GM18868 (cell line): ENCODE measurements at regions not wholly inside any gene's neighbourhood (a gene's known extent, or its start where the extent isn't known, plus 50 kb on each side); places are given as distances from the start of the nearest gene placed in this dataset.

Source experiments
- ATAC-seq: cut with Tn5 transposase; IDR thresholded peaks from one replicate; pipeline ENCODE4 v1.9.1; 2021; ENCODE audit warnings: mild to moderate bottlenecking, moderate library complexity; ENCODE audit not compliant: unreplicated experiment

DNA sequence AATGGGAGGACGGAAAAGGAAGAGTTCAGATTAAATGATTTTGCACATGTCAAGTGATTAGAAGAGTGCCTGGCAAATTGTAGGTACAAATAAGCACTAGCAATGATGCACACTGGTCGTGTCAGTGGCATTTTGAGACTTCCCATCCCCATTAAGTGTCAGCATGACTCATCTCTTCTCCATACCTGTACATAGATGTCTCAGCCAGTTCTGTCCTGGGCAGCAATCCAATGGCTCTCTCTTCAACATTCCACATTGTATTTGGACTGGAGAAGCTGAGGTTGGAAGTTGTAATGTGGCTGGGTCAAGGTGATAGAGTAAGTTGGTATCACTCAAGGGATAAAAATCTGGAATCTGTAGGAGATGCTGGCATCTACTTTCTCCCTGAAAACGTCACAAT, 742.7 kb downstream of the VRK1 start:
- no peak for ATAC-seq

- no peak for ATAC-seq
These were observed 746.0 kb downstream of the VRK1 start for GRCh38 chr14:97543221-97543620.

- ATAC-seq = no peak
These were observed 746.6 kb downstream of the VRK1 start for GRCh38 chr14:97543816-97544215.

DNA sequence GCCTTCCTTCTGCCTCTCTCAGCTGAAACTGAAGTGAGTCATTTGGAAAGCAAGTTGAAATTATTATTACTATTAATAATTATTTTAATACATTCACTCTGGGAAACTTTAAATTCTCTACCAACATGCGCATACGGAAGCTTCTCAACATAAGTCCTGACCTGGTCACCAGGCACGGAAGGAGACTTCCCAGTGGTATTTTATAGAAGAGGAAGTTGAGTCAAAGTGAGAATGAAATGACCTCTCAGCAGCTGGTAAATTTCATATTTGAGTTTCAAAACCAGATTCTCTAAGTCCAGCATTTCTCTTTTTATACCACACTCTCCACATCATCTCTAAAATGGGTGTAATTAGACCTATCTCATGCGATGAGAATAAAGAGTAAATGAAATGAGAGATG, 747.4 kb downstream of the VRK1 start:
- ATAC-seq = no peak

DNA sequence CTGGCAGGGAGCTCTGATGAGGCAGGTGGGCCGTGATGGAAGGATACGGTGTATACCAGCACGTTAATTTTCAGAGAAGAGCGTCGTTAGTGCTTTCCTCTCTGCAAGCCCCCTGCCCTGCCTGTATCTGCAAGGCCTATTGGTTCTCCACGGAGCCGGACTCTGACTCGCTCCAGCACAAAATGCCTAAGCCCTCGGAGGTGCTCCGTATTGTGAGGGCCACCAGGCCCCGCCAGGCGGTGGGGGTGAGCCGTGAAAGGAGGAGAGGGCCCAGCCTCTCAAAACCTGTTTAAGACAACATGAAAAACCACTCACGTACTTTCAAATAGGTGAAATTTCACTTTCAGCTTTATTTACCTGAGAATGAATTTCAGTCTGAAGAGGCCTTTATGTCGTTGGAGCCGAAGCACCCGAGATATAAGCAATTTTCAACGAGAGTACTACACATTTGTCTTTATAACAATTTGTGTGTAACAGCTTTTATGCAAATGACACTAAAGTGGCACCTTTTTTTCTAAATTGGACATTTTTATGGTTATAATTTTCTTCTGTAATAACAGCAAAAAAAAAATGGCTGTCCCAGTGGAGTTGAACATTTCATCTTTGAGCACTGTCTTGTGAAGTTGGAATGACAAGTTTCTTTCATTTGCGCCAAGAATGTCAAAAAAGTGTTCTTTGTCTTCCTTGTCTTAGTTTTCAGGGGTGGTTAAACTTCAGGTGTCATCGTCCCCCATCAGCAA, 749.5 kb downstream of the VRK1 start:
- no peak for ATAC-seq

- ATAC-seq = no peak
These were observed 753.3 kb downstream of the VRK1 start for GRCh38 chr14:97550463-97550862.

- no peak for ATAC-seq
These were observed 757.4 kb downstream of the VRK1 start for GRCh38 chr14:97554597-97554996.

DNA sequence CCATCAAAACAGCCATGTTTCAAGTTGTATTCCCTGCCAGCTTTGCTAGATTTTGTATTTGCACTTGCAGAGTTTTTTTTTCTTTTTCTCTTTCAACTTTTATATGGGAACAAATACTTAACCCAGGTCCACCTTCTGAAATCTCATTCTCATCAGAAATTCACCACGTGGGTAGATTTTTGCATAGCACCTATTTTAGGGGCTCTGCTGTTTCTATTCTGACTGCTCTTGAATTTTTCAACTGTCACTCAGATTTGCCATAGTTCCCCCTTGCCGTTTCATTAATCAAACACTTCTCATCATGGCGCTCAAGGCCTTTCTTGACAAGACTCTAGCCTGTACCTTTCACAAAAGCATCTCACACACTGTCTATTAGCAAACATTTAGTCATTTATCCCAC, 767.2 kb downstream of the VRK1 start:
- no peak for ATAC-seq

- ATAC-seq = no peak
These were observed 774.0 kb downstream of the VRK1 start for GRCh38 chr14:97571201-97571600.

- no peak for ATAC-seq
These were observed 774.8 kb downstream of the VRK1 start for GRCh38 chr14:97571866-97572555.

GRCh38 chr14:97572583-97573458, 775.6 kb downstream of the VRK1 start:
- ATAC-seq = no peak

- ATAC-seq = no peak
These were observed 778.5 kb downstream of the VRK1 start for GRCh38 chr14:97575677-97576076.

DNA sequence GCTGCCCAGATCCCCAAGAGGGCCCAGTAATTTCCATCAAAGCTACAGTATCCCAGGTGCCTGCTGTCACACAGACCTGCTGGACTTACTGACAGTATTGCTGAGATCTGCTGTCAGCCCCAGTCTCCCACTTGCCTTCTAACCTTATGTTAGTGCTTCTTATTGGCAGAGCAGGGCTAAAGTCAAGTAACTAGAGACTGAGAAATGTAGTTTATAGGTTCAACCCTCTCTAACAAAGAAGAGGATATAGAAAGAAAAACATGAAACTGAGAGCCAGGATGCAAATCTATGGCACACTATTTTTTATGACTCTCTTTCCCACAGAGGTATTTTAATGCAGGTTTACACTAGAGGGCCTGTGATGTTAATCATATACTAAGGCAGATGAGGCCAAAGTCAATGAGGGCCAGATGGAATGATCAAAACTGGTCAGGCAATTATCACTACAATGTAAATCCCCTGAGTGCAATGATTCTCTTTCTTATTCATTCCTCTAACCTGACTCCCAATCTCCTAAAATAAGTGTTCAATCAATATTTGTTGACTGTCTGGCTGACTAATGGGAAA, 781.9 kb downstream of the VRK1 start:
- ATAC-seq = no peak

- ATAC-seq = no peak
These were observed 783.8 kb downstream of the VRK1 start for GRCh38 chr14:97581016-97581415.

GRCh38 chr14:97582022-97582421, 784.8 kb downstream of the VRK1 start:
- no peak for ATAC-seq

DNA sequence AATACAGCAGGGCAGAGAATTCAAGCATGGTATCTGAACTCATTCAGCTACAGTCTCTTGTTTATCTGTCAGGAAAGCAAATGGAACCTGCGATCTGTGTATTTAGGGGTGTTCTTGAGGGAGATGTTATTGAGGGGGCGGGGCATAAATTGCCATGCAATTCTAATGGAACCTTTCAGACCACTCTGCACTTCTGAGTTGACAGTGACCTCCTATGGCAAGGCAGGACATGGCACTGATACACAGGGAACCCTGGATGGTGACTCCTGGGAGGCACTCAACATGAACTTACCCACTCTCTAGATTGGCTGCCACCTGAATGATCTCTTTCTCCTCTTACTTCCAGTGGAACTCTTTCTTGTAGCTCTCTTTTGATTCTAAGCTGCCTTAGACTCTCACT, 787.3 kb downstream of the VRK1 start:
- no peak for ATAC-seq

GRCh38 chr14:97592341-97592980, 795.3 kb downstream of the VRK1 start:
- ATAC-seq = no peak

DNA sequence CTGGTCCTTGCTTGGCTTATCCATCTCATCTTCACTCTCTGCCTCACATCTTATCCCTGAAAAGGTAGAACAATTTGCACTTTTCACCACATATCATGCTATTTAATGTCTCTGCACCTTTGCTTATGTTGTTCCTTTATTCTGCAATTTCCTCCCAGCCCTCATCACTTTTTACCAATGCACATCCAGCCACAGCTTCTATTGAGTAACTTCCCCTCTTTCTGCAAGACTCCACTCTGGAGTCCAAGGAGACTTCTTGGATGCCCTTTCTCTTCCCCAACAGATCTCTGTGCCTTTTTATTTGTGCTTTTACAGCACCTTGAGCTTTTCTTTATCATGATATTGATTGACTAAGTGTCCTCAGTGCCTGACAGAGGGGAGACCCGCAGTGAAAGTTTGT, 797.1 kb downstream of the VRK1 start:
- no peak for ATAC-seq

DNA sequence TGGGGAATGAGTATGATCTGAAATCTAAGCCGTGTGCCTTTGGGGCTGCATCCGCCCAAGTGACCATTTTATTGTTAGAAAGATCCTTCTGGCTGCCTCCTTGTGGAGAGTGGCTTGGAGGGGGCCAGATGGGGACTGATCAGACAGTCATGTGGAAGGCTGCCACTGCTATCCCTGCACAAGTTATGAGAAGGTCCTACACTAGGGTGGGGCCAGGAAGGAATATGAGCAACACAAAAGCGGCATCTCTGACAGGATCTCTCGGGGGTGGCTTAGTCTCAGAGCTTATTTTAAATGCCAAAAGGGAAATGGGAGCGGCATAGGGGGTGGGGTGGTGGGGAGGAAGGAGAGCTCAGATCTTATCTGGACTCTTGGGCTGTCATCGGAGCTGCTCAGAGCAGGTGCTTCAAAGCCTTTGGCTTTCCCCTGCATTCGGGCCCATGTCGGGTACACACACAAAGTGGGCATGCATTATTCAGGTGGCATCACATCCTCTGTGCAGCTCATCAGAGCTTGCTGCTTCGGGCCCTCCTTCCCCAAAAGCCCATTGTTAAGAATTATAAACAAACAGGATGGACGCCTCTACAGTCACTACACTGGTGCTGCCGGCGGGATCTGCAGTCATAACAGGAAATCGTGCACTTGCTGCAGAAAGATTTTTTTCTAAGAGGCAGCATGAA, 805.4 kb downstream of the VRK1 start:
- no peak for ATAC-seq

- ATAC-seq = no peak
These were observed 806.0 kb downstream of the VRK1 start for GRCh38 chr14:97603201-97603600.
